Astrocyte of the spinal cord (primary cell): ENCODE measurements at regions not wholly inside any gene's neighbourhood (a gene's known extent, or its start where the extent isn't known, plus 50 kb on each side); places are given as distances from the start of the nearest gene placed in this dataset.

Experiments used
- DNase-seq: peaks from one replicate; pipeline ENCODE4 v3.0.0; 2011; ENCODE audit warnings: low read depth, low spot score
- H3K4me3 ChIP-seq: 2 replicates; pipeline ENCODE4 v1.5.1; 2011; ENCODE audit warnings: low read depth, mild to moderate bottlenecking, low read length, moderate library complexity
- CTCF ChIP-seq: IDR thresholded peaks from 2 replicates; pipeline ENCODE4 v1.5.1; 2012; ENCODE audit warnings: low read depth, mild to moderate bottlenecking, low read length, inconsistent platforms
- in situ Hi-C: cut with HindIII; loops from 2 replicates; pipeline ENCODE4 v1.10.0; 2017; ENCODE audit warnings: low sequenced_read_pairs

- TF ChIP-seq CTCF: no peak
- H3K4me3 ChIP-seq: no peak overlapping the region
- in situ Hi-C loops: no loop called here
- DNase-seq: no peak
Observed at GRCh38 chr10:128568990-128569945, 443.0 kb upstream of the MKI67 start.

- no peak for DNase-seq
- no peak for TF ChIP-seq CTCF
- in situ Hi-C loops: no loop called here
- H3K4me3 ChIP-seq: no peak overlapping the region
Observed at GRCh38 chr10:128570319-128570995, 444.2 kb upstream of the MKI67 start.

- no peak overlapping the region for H3K4me3 ChIP-seq
- DNase-seq: no peak
- in situ Hi-C loops: no loop called here
- no peak for TF ChIP-seq CTCF
Observed at GRCh38 chr10:128571071-128571470, 444.8 kb upstream of the MKI67 start.

GRCh38 chr10:128571745-128572144 lies 445.5 kb upstream of the MKI67 start:
- no peak for TF ChIP-seq CTCF
- DNase-seq: no peak
- H3K4me3 ChIP-seq: no peak overlapping the region
- in situ Hi-C loops: no loop called here

GRCh38 chr10:128572696-128573095 lies 446.5 kb upstream of the MKI67 start:
- H3K4me3 ChIP-seq: no peak overlapping the region
- TF ChIP-seq CTCF: no peak
- in situ Hi-C loops: no loop called here
- DNase-seq: no peak

GRCh38 chr10:128573281-128573845 lies 447.1 kb upstream of the MKI67 start:
- in situ Hi-C loops: no loop called here
- H3K4me3 ChIP-seq: no peak overlapping the region
- TF ChIP-seq CTCF: no peak
- no peak for DNase-seq
